IMR-90 (cell line): ENCODE measurements at regions not wholly inside any gene's neighbourhood (a gene's known extent, or its start where the extent isn't known, plus 50 kb on each side); places are given as distances from the start of the nearest gene placed in this dataset.

Experiments
- ATAC-seq: fragments of 200-7000 bp; cut with Tn5 transposase; 2 replicates; pipeline ENCODE4 v1.9.1; 2020; ENCODE audit warnings: low read depth, mild to moderate bottlenecking, moderate library complexity
- BruUV-seq: library from RNA; stranded (reverse); fragments of 400-500 nt; replicated peaks from 2 replicates; lab custom pipeline; 2021; lab: Mats Ljungman, UMichigan
- CTCF ChIA-PET: fragments of 300-600 bp; formaldehyde crosslinking; extraction: SDS; loops from one replicate; lab custom pipeline; 2021; ENCODE audit warnings: antibody characterized with exemption; lab: Yijun Ruan, JAX
- POLR2A ChIA-PET: fragments of 300-600 bp; sonication (Branson Sonifier 250); formaldehyde crosslinking; loops from one replicate; lab custom pipeline; 2022; ENCODE audit warnings: antibody characterized with exemption; ENCODE audit not compliant: unreplicated experiment; lab: Charles Lee
- DNase-seq: peaks from one replicate; pipeline ENCODE4 v3.0.0; 2013
- H2AFZ ChIP-seq: replicated peaks from 2 replicates; pipeline ENCODE3; 2013; ENCODE audit warnings: low read length, mild to moderate bottlenecking; ENCODE audit not compliant: poor library complexity
- H2AK5ac ChIP-seq: 2 replicates; pipeline ENCODE4 v1.6.1; 2013; ENCODE audit warnings: low read depth, low read length, inconsistent platforms
- H2AK9ac ChIP-seq: replicated peaks from 2 replicates; pipeline ENCODE3; 2013; ENCODE audit warnings: mild to moderate bottlenecking, low read depth, low read length, moderate library complexity; ENCODE audit not compliant: poor library complexity
- H2BK120ac ChIP-seq: 2 replicates; pipeline ENCODE4 v1.6.1; 2013; ENCODE audit warnings: low read depth, low read length, inconsistent platforms
- H2BK15ac ChIP-seq: 3 replicates; pipeline ENCODE4 v1.6.1; 2013; ENCODE audit warnings: low read depth, low read length, inconsistent platforms
- H2BK20ac ChIP-seq: 2 replicates; pipeline ENCODE4 v1.6.1; 2013; ENCODE audit warnings: low read depth, mild to moderate bottlenecking, inconsistent platforms, low read length, moderate library complexity
- H2BK5ac ChIP-seq: 2 replicates; pipeline ENCODE4 v1.6.1; 2013; ENCODE audit warnings: mild to moderate bottlenecking, low read depth, low read length, inconsistent platforms; ENCODE audit not compliant: poor library complexity, severe bottlenecking
- H3K14ac ChIP-seq: replicated peaks from 2 replicates; pipeline ENCODE4 v1.6.1; 2013; ENCODE audit warnings: low read depth, low read length, inconsistent platforms
- H3K18ac ChIP-seq: 2 replicates; pipeline ENCODE4 v1.6.1; 2013; ENCODE audit warnings: low read depth, low read length, control low read depth
- H3K23ac ChIP-seq: 2 replicates; pipeline ENCODE4 v1.6.1; 2013; ENCODE audit warnings: low read depth, low read length, inconsistent platforms
- H3K27ac ChIP-seq: 2 replicates; pipeline ENCODE4 v1.5.1; 2013; ENCODE audit warnings: mild to moderate bottlenecking, control low read depth, low read length; ENCODE audit not compliant: insufficient read depth
- H3K27me3 ChIP-seq: 2 replicates; pipeline ENCODE4 v1.6.1; 2013; ENCODE audit warnings: low read length; ENCODE audit not compliant: control insufficient read depth, insufficient read depth
- H3K36me3 ChIP-seq: 2 replicates; pipeline ENCODE4 v1.6.1; 2013; ENCODE audit warnings: low read length, mixed read lengths; ENCODE audit not compliant: control insufficient read depth, insufficient read depth
- H3K4ac ChIP-seq: 2 replicates; pipeline ENCODE4 v1.6.1; 2013; ENCODE audit warnings: low read depth, low read length, inconsistent platforms
- H3K4me1 ChIP-seq: 2 replicates; pipeline ENCODE4 v1.6.1; 2013; ENCODE audit warnings: low read length, mixed read lengths; ENCODE audit not compliant: control insufficient read depth, insufficient read depth
- H3K4me2 ChIP-seq: 2 replicates; pipeline ENCODE4 v1.6.1; 2013; ENCODE audit warnings: low read depth, mild to moderate bottlenecking, control low read depth, low read length, moderate library complexity
- H3K4me3 ChIP-seq: 2 replicates; pipeline ENCODE4 v1.5.1; 2013; ENCODE audit warnings: low read depth, mild to moderate bottlenecking, control low read depth, low read length, moderate library complexity; ENCODE audit not compliant: insufficient read depth
- H3K56ac ChIP-seq: 2 replicates; pipeline ENCODE4 v1.6.1; 2013; ENCODE audit warnings: low read length, inconsistent platforms; ENCODE audit not compliant: insufficient read depth; ENCODE audit errors: extremely low read depth
- H3K79me1 ChIP-seq, 2 experiments: 2 replicates each; pipeline ENCODE4 v1.6.1; 2013; ENCODE audit warnings: low read length in 2 of 2, inconsistent platforms in 1 of 2, low read depth in 1 of 2
- H3K9ac ChIP-seq: 2 replicates; pipeline ENCODE4 v1.6.1; 2013; ENCODE audit warnings: low read depth, low read length, control low read depth
- H3K9me1 ChIP-seq: 2 replicates; pipeline ENCODE4 v1.6.1; 2013; ENCODE audit warnings: low read length, inconsistent platforms; ENCODE audit not compliant: insufficient read depth
- H3K9me3 ChIP-seq: 2 replicates; pipeline ENCODE4 v1.6.1; 2013; ENCODE audit warnings: low read length; ENCODE audit not compliant: control insufficient read depth, insufficient read depth
- H4K20me1 ChIP-seq: 2 replicates; pipeline ENCODE4 v1.6.1; 2013; ENCODE audit warnings: low read length, inconsistent platforms; ENCODE audit not compliant: insufficient read depth
- H4K5ac ChIP-seq: 2 replicates; pipeline ENCODE4 v1.6.1; 2013; ENCODE audit warnings: mild to moderate bottlenecking, low read depth, low read length, control low read depth
- H4K8ac ChIP-seq, 2 experiments: 2 replicates each; pipeline ENCODE4 v1.6.1; 2013; ENCODE audit warnings: low read depth in 2 of 2, low read length in 2 of 2, control low read depth in 1 of 2, inconsistent platforms in 1 of 2
- H4K91ac ChIP-seq: 2 replicates; pipeline ENCODE4 v1.6.1; 2013; ENCODE audit warnings: low read depth, low read length, inconsistent platforms; ENCODE audit not compliant: insufficient read depth
- BHLHE40 ChIP-seq: fragments of 150-350 bp; IDR thresholded peaks from 2 replicates; pipeline ENCODE4 v1.6.1; 2016; ENCODE audit warnings: mild to moderate bottlenecking, low read depth, low read length
- CEBPB ChIP-seq: IDR thresholded peaks from 2 replicates; pipeline ENCODE4 v1.6.1; 2012; ENCODE audit warnings: low read depth, low read length, improper control_type of control experiment
- CTCF ChIP-seq: conservative IDR thresholded peaks from 2 replicates; pipeline ENCODE4 v1.5.1; 2012; ENCODE audit warnings: mild to moderate bottlenecking, low read depth, low read length, improper control_type of control experiment
- ELK1 ChIP-seq: fragments of 150-350 bp; IDR thresholded peaks from 2 replicates; pipeline ENCODE4 v1.6.1; 2016; ENCODE audit warnings: low read depth, mild to moderate bottlenecking, low read length, moderate library complexity, borderline replicate concordance
- FOS ChIP-seq: fragments of 150-350 bp; IDR thresholded peaks from 2 replicates; pipeline ENCODE4 v1.6.1; 2016; ENCODE audit warnings: low read depth, low read length
- MAFK ChIP-seq: IDR thresholded peaks from 2 replicates; pipeline ENCODE4 v1.6.1; 2012; ENCODE audit warnings: low read depth, low read length, improper control_type of control experiment
- MAZ ChIP-seq: IDR thresholded peaks from 2 replicates; pipeline ENCODE4 v1.6.1; 2012; ENCODE audit warnings: low read depth, mild to moderate bottlenecking, low read length, improper control_type of control experiment, moderate library complexity, borderline replicate concordance
- MXI1 ChIP-seq: IDR thresholded peaks from 2 replicates; pipeline ENCODE4 v1.6.1; 2012; ENCODE audit warnings: low read depth, mild to moderate bottlenecking, low read length, moderate library complexity, borderline replicate concordance
- NFE2L2 ChIP-seq: fragments of 150-350 bp; IDR thresholded peaks from 2 replicates; pipeline ENCODE4 v1.6.1; 2016; ENCODE audit warnings: low read depth, mild to moderate bottlenecking, low read length
- RCOR1 ChIP-seq: IDR thresholded peaks from 2 replicates; pipeline ENCODE4 v1.6.1; 2012; ENCODE audit warnings: mild to moderate bottlenecking, low read length, improper control_type of control experiment; ENCODE audit not compliant: insufficient replicate concordance
- RFX5 ChIP-seq: IDR thresholded peaks from 2 replicates; pipeline ENCODE4 v1.8.0; 2012; ENCODE audit warnings: low read depth, mild to moderate bottlenecking, low read length, moderate library complexity
- SMC3 ChIP-seq: fragments of 150-350 bp; IDR thresholded peaks from 2 replicates; pipeline ENCODE4 v1.6.1; 2016; ENCODE audit warnings: low read depth, mild to moderate bottlenecking, antibody characterized with exemption, low read length, moderate library complexity
- WGBS, 2 experiments: methylation state at CpG; one replicate each; pipeline versions ENCODE4 v1.1.5 to v1.1.7; 2013; ENCODE audit warnings: missing lambda C conversion rate in 2 of 2; ENCODE audit not compliant: insufficient read length in 1 of 2; ENCODE audit errors: extremely low coverage in 2 of 2; 5-methylcytosine and 5-hydroxymethylcytosine counted together
- dilution Hi-C: fragments of 300-500 bp; cut with HindIII; formaldehyde crosslinking; loops from one replicate; pipeline ENCODE4 v1.14.3; 2018; ENCODE audit warnings: low sequenced_read_pairs; ENCODE audit not compliant: unreplicated experiment
- in situ Hi-C: fragments of 300-500 bp; cut with MboI; formaldehyde crosslinking; loops from 3 replicates; pipeline ENCODE4 v1.14.3; 2019; ENCODE audit warnings: low sequenced_read_pairs, inconsistent platforms, mixed read lengths
- intact Hi-C: fragments of 100-400 bp; cut with micrococcal nuclease; formaldehyde crosslinking; loops from 2 replicates; pipeline ENCODE4 v1.10.0; 2022
- TF ChIP-seq, protein P1 (sequence below): fragments of 150-350 bp; IDR thresholded peaks from 2 replicates; pipeline ENCODE4 v1.6.1; 2017; ENCODE audit warnings: mild to moderate bottlenecking, antibody characterized with exemption, low read length, low read depth

- H3K9me3 ChIP-seq, result no peaks in the 10 kb centered on the region
- ATAC-seq (no peak), DNase-seq (peak; percentile 26)
- no peaks in the 10 kb centered on the region for H3K36me3 ChIP-seq
- H3K4ac ChIP-seq, result no peak overlapping the region
- no peak overlapping the region for H4K8ac ChIP-seq
- no peak overlapping the region for H4K91ac ChIP-seq
- WGBS, 2 experiments, result no CpG with 5 or more reads among the region's 1 CpG
- no peak overlapping the region for H3K4me3 ChIP-seq
- H3K56ac ChIP-seq, result no peak overlapping the region
- H3K27ac ChIP-seq, result no peak overlapping the region
- H2AFZ ChIP-seq, result no peak overlapping the region
- no peak overlapping the region for H3K23ac ChIP-seq
- ChIA-PET POLR2A (no interaction called here), CTCF (interaction anchor here (1.5 kb wide), 1 partner anchor 10 kb away, joined by 4 read pairs; no protein-coding TSS in a partner anchor)
- H2AK9ac ChIP-seq, result no peak overlapping the region
- in situ Hi-C loops (no loop called here), intact Hi-C loops (no loop called here), dilution Hi-C loops (no loop called here)
- no peaks in the 10 kb centered on the region for H3K27me3 ChIP-seq
- no peak overlapping the region for H2BK5ac ChIP-seq
- H3K9ac ChIP-seq, result no peak overlapping the region
- no peaks in the 10 kb centered on the region for H3K4me1 ChIP-seq
- H3K79me1 ChIP-seq, result no peaks in the 10 kb centered on the region
- no peak overlapping the region for H2BK20ac ChIP-seq
- no peak overlapping the region for H3K4me2 ChIP-seq
- H4K20me1 ChIP-seq, result no peaks in the 10 kb centered on the region
- no peak overlapping the region for H2BK120ac ChIP-seq
- H3K14ac ChIP-seq, result no peak overlapping the region
- BruUV-seq, result no TSS peak
- H2AK5ac ChIP-seq, result no peak overlapping the region
- no peak overlapping the region for H4K5ac ChIP-seq
- no peaks in the 10 kb centered on the region for H3K9me1 ChIP-seq
- H2BK15ac ChIP-seq, result no peak overlapping the region
- no peak overlapping the region for H3K18ac ChIP-seq
- TF ChIP-seq FOS, result no peak
- TF ChIP-seq CTCF, result no peak
- no peak for TF ChIP-seq NFE2L2
- TF ChIP-seq SMC3, result no peak
- TF ChIP-seq RCOR1, result no peak
- TF ChIP-seq CEBPB, result no peak
- TF ChIP-seq MAZ, result no peak
- TF ChIP-seq BHLHE40, result no peak
- TF ChIP-seq, protein P1, sequence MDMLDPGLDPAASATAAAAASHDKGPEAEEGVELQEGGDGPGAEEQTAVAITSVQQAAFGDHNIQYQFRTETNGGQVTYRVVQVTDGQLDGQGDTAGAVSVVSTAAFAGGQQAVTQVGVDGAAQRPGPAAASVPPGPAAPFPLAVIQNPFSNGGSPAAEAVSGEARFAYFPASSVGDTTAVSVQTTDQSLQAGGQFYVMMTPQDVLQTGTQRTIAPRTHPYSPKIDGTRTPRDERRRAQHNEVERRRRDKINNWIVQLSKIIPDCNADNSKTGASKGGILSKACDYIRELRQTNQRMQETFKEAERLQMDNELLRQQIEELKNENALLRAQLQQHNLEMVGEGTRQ, result no peak
- TF ChIP-seq MXI1, result no peak
- no peak for TF ChIP-seq MAFK
- TF ChIP-seq ELK1, result no peak
- no peak for TF ChIP-seq RFX5
Measured at GRCh38 chr11:106493751-106494150, 416.3 kb downstream of the AASDHPPT start.
